ENCODE measurements at regions not wholly inside any gene's neighbourhood (a gene's known extent, or its start where the extent isn't known, plus 50 kb on each side); places are given as distances from the start of the nearest gene placed in this dataset.

GRCh38 chrX:120727911-120728310, 98.1 kb upstream of the C1GALT1C1 start:
- Histone ChIP-seq H3K14ac (ENCODE audit: low read length) (no peak overlapping the region), H3K27ac (ENCODE audit: low read depth, low read length) (no peak overlapping the region), H2AFZ (ENCODE audit: insufficient read depth, low read length, poor library complexity) (no peak overlapping the region), H2AK5ac (ENCODE audit: low read length) (no peak overlapping the region), H3K4me1 (ENCODE audit: control insufficient read depth in 1 of 2, insufficient read depth in 2 of 2, low read length in 2 of 2) (no peaks in the 10 kb centered on the region), H3K23ac (ENCODE audit: low read length) (no peak overlapping the region), H4K8ac (ENCODE audit: low read depth, low read length) (no peak overlapping the region), H2BK120ac (ENCODE audit: insufficient read depth, low read length, poor library complexity) (no peak overlapping the region), H4K91ac (ENCODE audit: low read depth, low read length) (no peak overlapping the region), H3K9me3 (ENCODE audit: insufficient read depth, low read depth, low read length) (no peaks in the 10 kb centered on the region), H4K12ac (ENCODE audit: low read depth, low read length) (no peak overlapping the region), H3K36me3 (ENCODE audit: control insufficient read depth in 1 of 2, insufficient read depth in 2 of 2, low read length in 2 of 2) (no peaks in the 10 kb centered on the region), H3K9ac (ENCODE audit: low read length) (no peak overlapping the region), H3K18ac (ENCODE audit: low read length) (no peak overlapping the region), H3K4me2 (ENCODE audit: low read length) (no peak overlapping the region), H3K4ac (ENCODE audit: low read depth, low read length) (no peak overlapping the region), H3K27me3 (ENCODE audit: insufficient read depth, low read length) (no peaks in the 10 kb centered on the region), H3K79me2 (ENCODE audit: control insufficient read depth, insufficient read depth, low read length, poor library complexity) (no peaks in the 10 kb centered on the region), H3K4me3 (ENCODE audit: low read depth, low read length) (no peak overlapping the region), H3K79me1 (ENCODE audit: low read length) (no peaks in the 10 kb centered on the region), H2BK5ac (ENCODE audit: low read depth, low read length, poor library complexity) (no peak overlapping the region), H2BK12ac (ENCODE audit: low read length) (no peak overlapping the region)
- DNase-seq, result no peak

DNA sequence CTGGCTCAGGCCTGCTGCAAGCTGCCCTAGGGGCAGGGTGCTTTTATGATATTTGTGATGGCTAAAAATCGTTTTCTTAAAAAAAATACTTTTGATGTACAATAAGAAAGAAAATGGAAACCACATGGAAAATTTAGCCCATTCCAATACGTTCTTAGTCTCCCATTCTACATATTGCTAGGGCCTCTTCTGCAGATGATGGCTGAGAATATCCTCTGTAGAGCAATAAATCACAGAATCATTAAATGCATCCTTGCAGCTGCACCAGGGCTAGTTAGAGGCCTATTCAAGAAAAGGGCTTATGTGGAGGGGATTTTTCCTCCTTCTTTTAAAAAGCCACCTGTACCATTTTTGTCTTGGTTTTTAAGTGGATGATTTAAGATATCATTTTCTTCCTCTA, 97.6 kb upstream of the C1GALT1C1 start:
- H3K4me2 ChIP-seq (ENCODE audit: low read length), result no peak overlapping the region

DNA sequence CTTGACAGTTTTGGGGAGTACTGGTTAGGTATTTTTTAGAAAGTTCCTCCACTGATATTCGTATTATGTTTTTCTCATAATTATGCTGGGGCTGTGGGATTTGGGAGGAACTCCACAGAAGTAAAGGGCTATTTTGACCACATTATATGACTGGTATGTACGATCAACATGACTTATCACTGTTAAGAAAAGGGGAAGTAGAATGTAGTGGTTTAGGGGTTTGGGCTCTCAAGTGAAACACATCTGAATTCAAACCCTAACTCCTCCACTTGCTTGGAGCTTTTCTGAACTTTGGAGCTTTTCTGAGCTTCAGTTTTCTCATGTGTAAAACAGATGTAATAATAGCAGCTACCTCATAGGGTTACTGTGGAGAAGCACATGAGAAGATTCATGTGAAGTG, 96.4 kb upstream of the C1GALT1C1 start:
- Histone ChIP-seq H4K91ac (ENCODE audit: low read depth, low read length) (no peak overlapping the region), H3K14ac (ENCODE audit: low read length) (no peak overlapping the region)

More for the DNA sequence above, 97.6 kb upstream of the C1GALT1C1 start:
- H3K79me1 ChIP-seq (ENCODE audit: low read length), result no peaks in the 10 kb centered on the region
- H2AK5ac ChIP-seq (ENCODE audit: low read length), result no peak overlapping the region
- no peak overlapping the region for H3K27ac ChIP-seq (ENCODE audit: low read depth, low read length)
- no peak overlapping the region for H3K4ac ChIP-seq (ENCODE audit: low read depth, low read length)
- no peak for DNase-seq
- WGBS (ENCODE audit: extremely low coverage, insufficient coverage, insufficient read length), result no CpG with 5 or more reads among the region's 2 CpGs
- no peak overlapping the region for H3K23ac ChIP-seq (ENCODE audit: low read length)
- H3K79me2 ChIP-seq (ENCODE audit: control insufficient read depth, insufficient read depth, low read length, poor library complexity), result no peaks in the 10 kb centered on the region
- H3K4me3 ChIP-seq (ENCODE audit: low read depth, low read length), result no peak overlapping the region
- H2AFZ ChIP-seq (ENCODE audit: insufficient read depth, low read length, poor library complexity), result no peak overlapping the region
- H2BK120ac ChIP-seq (ENCODE audit: insufficient read depth, low read length, poor library complexity), result no peak overlapping the region
- no peak overlapping the region for H2BK5ac ChIP-seq (ENCODE audit: low read depth, low read length, poor library complexity)
- H3K4me1 ChIP-seq (ENCODE audit: control insufficient read depth in 1 of 2, insufficient read depth in 2 of 2, low read length in 2 of 2), result no peaks in the 10 kb centered on the region
- H3K9me3 ChIP-seq (ENCODE audit: insufficient read depth, low read depth, low read length), result no peaks in the 10 kb centered on the region
- no peak overlapping the region for H4K12ac ChIP-seq (ENCODE audit: low read depth, low read length)
- H3K14ac ChIP-seq (ENCODE audit: low read length), result no peak overlapping the region
- H2BK12ac ChIP-seq (ENCODE audit: low read length), result no peak overlapping the region
- H3K18ac ChIP-seq (ENCODE audit: low read length), result no peak overlapping the region
- no peaks in the 10 kb centered on the region for H3K27me3 ChIP-seq (ENCODE audit: insufficient read depth, low read length)
- no peak overlapping the region for H4K8ac ChIP-seq (ENCODE audit: low read depth, low read length)
- no peak overlapping the region for H3K9ac ChIP-seq (ENCODE audit: low read length)
- H3K36me3 ChIP-seq (ENCODE audit: control insufficient read depth in 1 of 2, insufficient read depth in 2 of 2, low read length in 2 of 2), result no peaks in the 10 kb centered on the region
- H4K91ac ChIP-seq (ENCODE audit: low read depth, low read length), result no peak overlapping the region

DNA sequence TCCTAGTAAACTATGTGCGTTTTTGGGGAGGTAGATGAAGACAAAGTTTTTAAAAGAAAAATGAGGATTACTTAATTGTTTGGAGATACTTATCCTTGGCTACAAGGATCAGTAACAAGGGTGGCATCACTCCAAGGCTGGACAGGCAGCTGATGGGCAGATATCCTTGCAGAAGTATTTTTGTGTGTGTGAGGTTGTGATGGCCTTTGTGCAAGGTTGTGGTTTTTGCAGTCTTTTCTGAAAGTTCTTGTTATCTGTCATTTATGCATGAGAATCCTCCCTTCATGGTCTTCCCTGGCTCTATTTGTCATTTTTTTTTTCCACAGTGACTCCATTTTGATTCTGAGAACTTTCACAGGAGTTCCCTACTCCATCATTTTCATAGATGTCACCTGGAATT, 96.0 kb upstream of the C1GALT1C1 start:
- no peaks in the 10 kb centered on the region for H3K79me1 ChIP-seq (ENCODE audit: low read length)
- no peak overlapping the region for H3K14ac ChIP-seq (ENCODE audit: low read length)
- no peak overlapping the region for H3K23ac ChIP-seq (ENCODE audit: low read length)
- no peak overlapping the region for H3K27ac ChIP-seq (ENCODE audit: low read depth, low read length)
- H4K12ac ChIP-seq (ENCODE audit: low read depth, low read length), result no peak overlapping the region
- H3K9me3 ChIP-seq (ENCODE audit: insufficient read depth, low read depth, low read length), result no peaks in the 10 kb centered on the region
- no peak overlapping the region for H4K8ac ChIP-seq (ENCODE audit: low read depth, low read length)
- no peak overlapping the region for H3K9ac ChIP-seq (ENCODE audit: low read length)
- H3K36me3 ChIP-seq (ENCODE audit: control insufficient read depth in 1 of 2, insufficient read depth in 2 of 2, low read length in 2 of 2), result no peaks in the 10 kb centered on the region
- H2AK5ac ChIP-seq (ENCODE audit: low read length), result no peak overlapping the region
- no peak overlapping the region for H3K4me3 ChIP-seq (ENCODE audit: low read depth, low read length)
- no peaks in the 10 kb centered on the region for H3K79me2 ChIP-seq (ENCODE audit: control insufficient read depth, insufficient read depth, low read length, poor library complexity)
- no peak overlapping the region for H3K18ac ChIP-seq (ENCODE audit: low read length)
- H3K4ac ChIP-seq (ENCODE audit: low read depth, low read length), result no peak overlapping the region
- H2BK12ac ChIP-seq (ENCODE audit: low read length), result no peak overlapping the region
- no CpG with 5 or more reads among the region's 1 CpG for WGBS (ENCODE audit: extremely low coverage, insufficient coverage, insufficient read length)
- H2AFZ ChIP-seq (ENCODE audit: insufficient read depth, low read length, poor library complexity), result no peak overlapping the region
- H2BK5ac ChIP-seq (ENCODE audit: low read depth, low read length, poor library complexity), result no peak overlapping the region
- no peaks in the 10 kb centered on the region for H3K27me3 ChIP-seq (ENCODE audit: insufficient read depth, low read length)
- no peak for DNase-seq
- H3K4me1 ChIP-seq (ENCODE audit: control insufficient read depth in 1 of 2, insufficient read depth in 2 of 2, low read length in 2 of 2), result no peaks in the 10 kb centered on the region
- no peak overlapping the region for H2BK120ac ChIP-seq (ENCODE audit: insufficient read depth, low read length, poor library complexity)
- no peak overlapping the region for H4K91ac ChIP-seq (ENCODE audit: low read depth, low read length)
- H3K4me2 ChIP-seq (ENCODE audit: low read length), result no peak overlapping the region

More for the DNA sequence above, 96.4 kb upstream of the C1GALT1C1 start:
- H3K27ac ChIP-seq (ENCODE audit: low read depth, low read length), result no peak overlapping the region
- H3K79me1 ChIP-seq (ENCODE audit: low read length), result no peaks in the 10 kb centered on the region
- no peak overlapping the region for H4K12ac ChIP-seq (ENCODE audit: low read depth, low read length)
- H2BK120ac ChIP-seq (ENCODE audit: insufficient read depth, low read length, poor library complexity), result no peak overlapping the region
- H2AFZ ChIP-seq (ENCODE audit: insufficient read depth, low read length, poor library complexity), result no peak overlapping the region
- no peaks in the 10 kb centered on the region for H3K36me3 ChIP-seq (ENCODE audit: control insufficient read depth in 1 of 2, insufficient read depth in 2 of 2, low read length in 2 of 2)
- H3K23ac ChIP-seq (ENCODE audit: low read length), result no peak overlapping the region
- no peaks in the 10 kb centered on the region for H3K27me3 ChIP-seq (ENCODE audit: insufficient read depth, low read length)
- no peak overlapping the region for H2BK5ac ChIP-seq (ENCODE audit: low read depth, low read length, poor library complexity)
- DNase-seq, result no peak
- no peak overlapping the region for H3K4me3 ChIP-seq (ENCODE audit: low read depth, low read length)
- H3K18ac ChIP-seq (ENCODE audit: low read length), result no peak overlapping the region
- WGBS (ENCODE audit: extremely low coverage, insufficient coverage, insufficient read length), result no CpG with 5 or more reads among the region's 2 CpGs
- no peak overlapping the region for H4K8ac ChIP-seq (ENCODE audit: low read depth, low read length)
- H3K79me2 ChIP-seq (ENCODE audit: control insufficient read depth, insufficient read depth, low read length, poor library complexity), result no peaks in the 10 kb centered on the region
- H3K4me1 ChIP-seq (ENCODE audit: control insufficient read depth in 1 of 2, insufficient read depth in 2 of 2, low read length in 2 of 2), result no peaks in the 10 kb centered on the region
- no peak overlapping the region for H3K9ac ChIP-seq (ENCODE audit: low read length)
- no peaks in the 10 kb centered on the region for H3K9me3 ChIP-seq (ENCODE audit: insufficient read depth, low read depth, low read length)
- H3K4ac ChIP-seq (ENCODE audit: low read depth, low read length), result no peak overlapping the region
- H3K4me2 ChIP-seq (ENCODE audit: low read length), result no peak overlapping the region
- no peak overlapping the region for H2BK12ac ChIP-seq (ENCODE audit: low read length)
- H2AK5ac ChIP-seq (ENCODE audit: low read length), result no peak overlapping the region

Measured in trophoblast cell (in vitro differentiated cells and primary cell).